Hematopoietic multipotent progenitor cell treated with erythropoietin and hydrocortisone succinate and interleukin-3 and kit ligand, for 4 days (in vitro differentiated cells): ENCODE measurements at regions not wholly inside any gene's neighbourhood (a gene's known extent, or its start where the extent isn't known, plus 50 kb on each side); places are given as distances from the start of the nearest gene placed in this dataset.

Source experiments
- DNase-seq: peaks from one replicate; pipeline ENCODE4 v3.0.0-alpha.2; 2015

DNA sequence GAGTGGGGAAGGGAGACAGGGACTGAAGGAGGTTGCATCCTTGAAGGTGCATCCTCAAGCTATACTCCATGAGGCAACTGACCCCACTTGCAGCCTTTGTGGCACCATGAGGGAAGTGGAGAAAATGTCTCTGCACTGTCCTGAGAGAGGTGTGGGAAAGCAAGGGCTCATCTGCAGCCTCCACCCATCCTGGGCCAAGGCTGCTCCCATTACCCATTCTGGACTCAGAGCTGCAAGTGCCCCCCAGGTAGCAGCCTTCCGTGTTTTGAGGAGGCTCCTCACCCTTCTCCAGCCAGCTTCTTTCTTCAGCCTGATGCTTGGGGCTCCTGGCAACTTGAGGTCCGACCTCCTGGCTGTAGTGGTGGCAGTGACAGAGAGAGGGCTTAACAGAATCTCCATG is 294.6 kb downstream of the CDH26 start:
- no peak for DNase-seq

DNA sequence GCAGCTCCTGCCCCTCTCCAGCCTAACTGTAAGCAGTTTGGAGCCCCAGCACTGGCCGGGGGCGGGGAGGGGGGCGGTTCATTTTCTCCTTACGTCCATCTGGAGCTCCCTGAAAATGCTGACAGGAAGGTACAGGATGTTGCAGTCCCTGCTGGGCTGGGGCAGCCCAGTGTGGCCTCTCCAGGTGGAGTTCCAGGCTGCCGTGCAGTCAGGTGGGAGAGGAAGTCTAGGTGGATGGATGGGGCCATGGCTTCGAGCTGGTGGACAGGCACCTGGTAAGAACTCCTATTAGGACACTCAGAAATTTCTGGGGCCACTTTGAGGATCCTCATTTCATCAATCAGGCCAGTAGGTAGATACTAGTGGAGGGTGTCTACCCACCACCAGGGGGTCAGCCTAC is 295.2 kb downstream of the CDH26 start:
- DNase-seq = no peak

DNA sequence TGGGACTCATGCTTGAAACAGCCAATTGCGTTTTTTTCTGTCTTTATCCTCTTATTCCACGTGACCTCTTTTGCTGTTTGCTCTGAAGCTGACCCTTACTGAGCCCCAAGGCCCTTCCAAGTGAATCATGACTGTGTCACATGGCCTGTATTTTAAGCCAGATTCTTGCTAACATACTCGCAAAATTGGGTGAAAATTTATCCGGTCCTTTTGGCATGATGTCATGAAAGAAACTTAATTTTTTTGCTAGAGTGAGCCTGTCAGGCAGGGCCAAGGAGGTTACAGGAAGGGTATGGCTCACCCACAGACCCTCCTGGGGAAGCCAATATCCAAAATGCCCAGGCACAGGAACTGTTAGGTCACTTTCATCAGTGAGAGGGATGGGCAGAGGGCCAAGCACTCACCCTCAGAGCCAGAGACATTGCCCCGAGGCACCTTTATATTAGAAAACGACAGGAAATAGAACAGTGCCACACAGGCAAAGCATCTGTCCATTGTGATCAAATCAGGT is 296.7 kb downstream of the CDH26 start:
- DNase-seq = no peak

DNA sequence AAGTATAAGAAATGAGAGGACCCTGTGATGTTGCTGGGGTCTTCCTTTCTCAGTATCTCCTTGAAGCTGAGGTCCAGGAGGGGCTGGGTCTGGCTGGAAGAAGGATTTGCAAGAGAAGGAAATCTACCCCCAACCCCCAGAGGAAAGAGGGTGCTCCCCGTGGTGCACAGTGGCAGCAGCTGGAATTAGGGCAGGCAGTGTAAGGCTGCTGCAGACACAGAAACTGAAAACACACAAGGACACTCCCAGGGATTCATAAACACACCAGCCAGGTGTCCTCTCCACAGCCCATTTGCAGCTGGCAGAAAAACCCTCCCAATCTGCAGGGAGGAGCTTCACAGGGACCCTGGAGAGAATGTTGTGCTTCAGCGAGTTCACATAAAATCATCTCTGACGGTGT is 297.2 kb downstream of the CDH26 start:
- no peak for DNase-seq

DNA sequence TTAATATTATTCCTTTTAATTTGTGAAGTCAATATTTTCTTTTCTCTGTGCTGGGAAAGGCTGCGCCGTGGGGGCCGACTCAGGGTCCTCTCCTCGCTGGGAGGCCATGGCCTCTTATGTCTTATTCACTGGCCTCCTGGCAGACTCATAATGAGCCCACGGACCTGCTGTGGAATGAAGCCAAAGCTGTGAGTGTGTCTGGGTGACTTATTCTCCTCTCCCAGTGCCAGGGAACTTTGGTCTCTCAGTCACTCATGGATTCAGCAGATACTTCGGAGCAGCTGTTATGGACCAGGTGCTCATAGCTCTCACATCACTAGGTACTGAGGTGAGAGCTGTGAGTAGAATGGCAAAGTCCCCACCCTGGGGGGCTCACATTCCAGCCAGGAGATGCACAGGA is 297.6 kb downstream of the CDH26 start:
- DNase-seq = no peak

DNA sequence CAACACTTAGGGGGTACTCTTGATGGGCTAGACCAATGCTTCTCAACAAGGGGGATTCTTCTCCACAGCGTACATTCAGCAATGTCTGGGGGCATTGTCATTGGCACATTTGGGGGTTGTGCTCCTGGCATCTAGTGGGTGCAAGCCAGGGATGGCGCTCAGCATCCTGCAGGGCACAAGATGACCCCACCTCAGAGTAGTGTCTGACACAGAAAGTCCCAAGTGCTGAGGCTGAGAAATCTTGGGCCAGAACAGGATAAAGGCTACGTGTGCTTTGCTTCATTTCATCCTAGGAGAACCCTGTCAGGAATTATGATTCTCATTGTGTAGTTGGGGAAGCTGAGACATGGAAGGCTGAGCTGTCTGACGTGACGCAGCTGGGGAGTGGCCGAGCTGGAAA is 298.6 kb downstream of the CDH26 start:
- DNase-seq = no peak

DNA sequence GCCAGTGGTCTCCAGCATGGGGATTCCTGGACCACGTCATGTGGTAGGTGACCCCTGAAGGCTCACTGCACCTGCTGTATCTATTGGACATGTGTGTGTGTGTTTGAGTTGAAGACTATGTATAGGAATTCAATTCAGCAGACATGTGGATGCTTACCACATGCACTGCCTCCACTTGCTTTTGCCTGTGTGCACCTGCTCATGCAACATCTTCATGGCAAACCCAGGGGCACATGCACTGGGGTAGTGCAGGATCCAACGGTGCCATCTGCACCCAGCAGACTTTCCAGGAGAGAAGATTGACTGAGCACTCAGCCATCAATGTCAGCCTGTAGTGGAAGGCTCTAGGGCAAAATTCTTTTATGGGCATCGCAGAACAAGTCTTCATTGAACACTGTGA is 299.4 kb downstream of the CDH26 start:
- no peak for DNase-seq

DNA sequence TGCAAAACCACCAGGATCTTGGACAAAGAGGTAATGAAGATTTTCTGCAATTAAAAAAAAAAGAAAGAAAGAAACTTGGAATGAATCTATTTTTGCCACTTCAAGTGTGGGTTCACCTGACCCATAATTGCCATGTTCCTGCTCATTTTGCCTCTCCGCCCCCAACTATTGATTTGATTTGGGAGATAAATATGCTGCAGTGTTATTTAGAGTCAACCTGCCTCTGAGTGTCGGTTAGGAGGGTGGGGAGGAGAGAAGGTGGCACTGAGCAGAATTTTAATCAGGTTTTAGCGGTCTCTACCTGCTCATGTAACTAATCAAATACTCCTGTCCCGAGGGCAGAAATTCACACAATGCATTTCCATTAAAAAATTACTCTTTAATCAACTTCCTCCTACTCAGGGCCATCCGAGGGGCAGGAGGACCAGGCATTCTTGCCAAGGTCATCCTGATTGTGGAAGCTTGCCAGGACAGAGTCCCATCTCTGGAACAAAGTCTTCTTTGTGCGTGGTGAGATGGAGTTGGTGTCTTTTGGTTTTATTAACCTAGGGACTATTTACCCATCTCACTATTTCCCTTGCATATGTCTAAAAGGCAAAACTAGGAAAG is 300.1 kb downstream of the CDH26 start:
- DNase-seq = no peak

DNA sequence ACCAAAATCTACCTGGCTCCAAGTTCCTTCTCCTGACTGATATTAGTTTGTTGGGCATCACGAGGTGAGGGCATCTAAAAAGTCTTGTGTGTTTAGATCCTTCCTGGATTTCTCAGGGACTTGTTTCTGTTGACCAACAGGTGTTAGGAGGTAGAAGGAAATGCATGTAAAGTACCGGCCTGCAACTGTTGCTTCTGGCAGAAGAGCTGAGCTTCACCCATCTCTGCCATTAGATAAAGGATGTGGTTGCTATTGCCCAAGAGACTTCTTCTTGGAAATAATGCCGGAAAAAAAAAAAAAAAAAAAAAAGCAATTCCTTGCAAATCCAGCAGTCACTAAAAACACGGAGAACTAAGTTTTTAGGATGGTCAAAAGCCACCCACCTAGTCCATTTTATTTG is 303.1 kb downstream of the CDH26 start:
- peak; percentile 51 for DNase-seq

DNA sequence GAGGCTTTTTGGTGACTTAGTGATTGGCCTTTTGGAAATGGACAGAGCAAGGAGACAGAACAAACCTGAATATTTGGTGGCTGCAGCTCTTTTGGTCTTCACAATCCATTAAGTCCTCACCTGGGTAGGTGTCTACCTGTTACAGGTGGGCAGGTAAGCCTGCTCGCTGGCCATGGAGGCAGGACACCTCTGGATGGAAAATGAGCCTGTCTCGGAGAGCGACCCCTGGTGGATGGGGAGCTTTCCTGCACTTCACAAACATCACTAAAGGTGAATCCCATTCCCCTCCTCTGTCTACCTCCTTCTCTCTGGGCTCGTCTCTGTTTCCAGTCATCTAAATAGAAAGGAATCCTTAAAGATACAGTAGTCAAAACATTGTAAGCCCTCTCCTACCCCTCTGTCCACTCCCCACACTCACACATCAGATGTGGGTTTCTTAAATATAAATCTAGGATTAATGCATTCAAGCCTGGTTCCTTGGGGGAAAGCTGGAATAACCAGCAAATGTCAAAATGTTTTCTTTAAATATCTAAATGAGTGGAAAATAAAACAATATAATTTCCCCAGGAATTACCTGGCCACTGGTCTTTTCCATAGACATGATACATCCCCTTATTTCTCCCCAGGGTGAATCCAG is 304.9 kb downstream of the CDH26 start:
- DNase-seq = peak; percentile 61

DNA sequence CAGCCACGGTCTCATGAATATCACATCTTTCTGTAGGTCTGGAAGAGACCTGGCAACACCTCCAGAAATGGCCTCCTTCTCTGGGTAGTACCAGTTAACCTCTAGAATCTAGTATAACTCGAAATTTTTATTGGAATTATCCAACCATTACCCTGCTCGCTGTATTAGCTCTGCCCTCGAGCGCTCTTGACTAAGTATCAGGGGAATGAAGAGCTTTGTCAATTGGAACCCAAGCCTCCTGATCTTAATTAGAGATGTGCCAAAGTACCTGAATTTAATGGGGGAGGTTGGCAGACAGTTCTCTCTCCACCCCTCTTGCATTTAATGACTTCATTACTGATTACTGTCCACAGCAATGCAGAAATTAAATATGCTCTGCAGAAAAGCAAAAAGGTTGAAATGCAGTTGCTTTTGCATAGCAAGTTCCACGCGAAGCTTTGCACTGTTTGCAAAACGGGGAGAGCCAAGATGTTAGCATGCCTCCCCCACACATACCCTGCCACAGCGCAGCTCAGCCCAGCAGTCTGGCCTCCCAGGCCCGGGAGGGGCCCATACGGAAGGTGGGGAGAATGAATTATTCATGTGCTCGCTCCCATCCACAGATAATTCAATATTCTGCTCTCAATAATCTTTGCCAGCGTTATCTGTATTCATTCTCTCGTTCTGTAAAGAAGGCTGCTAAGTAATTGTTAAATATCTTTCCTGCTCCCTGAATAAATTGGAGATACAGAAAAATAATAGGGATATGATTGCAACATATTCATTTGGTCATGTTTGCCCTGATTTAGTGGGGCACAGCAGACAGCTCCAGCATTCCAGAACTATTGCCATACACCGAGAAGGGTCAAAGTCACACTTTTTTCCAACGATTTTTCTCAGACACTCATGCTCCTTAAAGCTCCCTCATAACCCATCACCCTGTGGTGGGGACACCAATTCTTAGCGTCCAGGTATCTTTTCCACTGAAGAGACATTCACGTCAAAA is 305.8 kb downstream of the CDH26 start:
- no peak for DNase-seq

DNA sequence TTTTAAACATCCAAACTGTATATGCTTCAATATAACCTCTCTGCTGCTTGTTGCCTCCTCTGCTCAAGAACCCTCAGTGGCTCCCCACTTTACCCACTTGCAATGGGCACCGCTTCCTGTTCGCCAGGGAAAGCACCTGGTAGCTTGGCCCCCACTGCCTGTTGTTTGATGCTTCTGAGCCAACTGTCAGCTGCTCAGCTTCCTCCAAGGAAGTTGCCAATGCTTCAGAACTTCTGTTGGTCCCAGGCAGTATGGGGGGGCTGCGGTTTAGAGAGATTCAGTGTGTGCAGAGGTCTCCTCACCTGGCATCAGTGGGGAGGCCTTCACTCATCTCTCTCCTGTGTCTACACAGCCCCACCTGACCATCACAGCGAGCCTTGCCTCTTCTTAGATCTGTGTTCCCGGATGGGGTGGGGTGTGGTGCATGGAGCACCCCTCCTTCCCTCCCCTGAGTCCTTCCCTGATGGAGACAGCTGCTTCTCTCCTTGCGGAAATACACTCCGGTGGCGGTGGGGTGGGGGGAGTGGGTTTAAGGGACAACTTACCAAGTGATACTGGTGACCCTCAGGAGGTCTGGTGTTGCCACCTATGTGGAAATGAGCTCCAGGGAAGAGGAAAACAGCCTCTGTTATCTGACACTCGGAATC is 308.1 kb downstream of the CDH26 start:
- DNase-seq = peak; percentile 35

DNA sequence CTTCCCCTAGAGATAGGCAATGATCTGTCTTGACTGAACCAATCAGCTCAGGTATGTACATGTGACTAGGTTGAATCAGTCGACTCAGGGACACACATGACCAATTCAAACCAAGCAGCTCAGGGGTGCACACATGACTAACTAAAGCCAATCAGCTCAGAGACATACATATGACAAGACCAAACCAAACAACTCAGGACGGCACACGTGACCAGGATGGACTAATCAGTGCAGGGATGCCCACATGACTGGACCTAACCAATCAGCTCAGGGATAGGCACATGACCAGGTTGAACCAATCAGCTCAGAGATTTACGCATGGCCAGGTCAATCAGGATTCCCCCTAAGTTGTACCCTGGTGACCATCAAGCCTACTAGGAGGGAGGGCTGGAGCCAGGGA is 310.3 kb downstream of the CDH26 start:
- DNase-seq = no peak

DNA sequence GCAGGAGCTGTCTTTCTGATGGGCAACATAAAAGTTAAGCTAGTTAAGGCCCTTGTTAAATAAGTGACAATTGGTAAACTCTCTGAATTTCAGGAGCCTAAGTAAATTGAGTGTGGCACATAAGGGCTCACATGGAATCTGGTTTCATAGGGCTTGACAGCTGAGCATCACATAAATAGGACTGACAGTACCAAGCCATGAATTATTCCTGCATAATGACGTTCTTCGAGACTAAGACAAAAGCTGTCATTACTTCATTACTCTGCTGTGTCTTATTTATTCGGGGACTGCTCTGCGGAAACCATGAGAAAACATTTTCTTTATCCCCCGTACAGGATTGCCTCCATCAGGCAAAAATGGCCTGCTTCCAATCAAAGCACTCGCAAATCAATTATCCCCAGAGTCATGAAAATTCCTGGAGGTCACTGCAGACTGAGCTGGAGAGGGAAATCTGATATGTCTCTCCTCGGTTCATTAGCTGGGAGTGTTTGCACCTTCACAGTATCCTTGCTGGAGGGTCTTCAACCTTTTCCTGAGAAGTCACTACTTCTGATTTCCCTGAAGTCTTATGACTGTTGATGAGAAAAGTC is 311.4 kb downstream of the CDH26 start:
- no peak for DNase-seq

DNA sequence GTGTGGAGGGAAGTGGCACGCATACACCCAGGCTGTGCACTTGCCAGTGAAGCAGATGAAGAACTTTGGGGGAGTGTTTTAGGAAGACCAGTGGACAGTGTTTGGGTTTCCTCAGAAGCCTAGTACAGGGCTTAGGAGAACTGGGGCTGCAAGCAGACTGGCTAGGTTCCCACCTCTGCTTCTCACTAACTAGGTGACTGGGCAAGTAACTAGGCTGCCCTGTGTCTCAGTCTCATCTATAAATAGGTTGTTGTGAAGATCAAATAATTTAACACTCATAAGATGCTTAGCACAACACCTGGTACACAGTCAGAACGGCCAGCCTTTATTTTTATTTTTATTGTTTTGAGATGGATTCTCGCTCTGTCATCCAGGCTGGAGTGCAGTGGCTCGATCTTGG is 312.1 kb downstream of the CDH26 start:
- DNase-seq = no peak

DNA sequence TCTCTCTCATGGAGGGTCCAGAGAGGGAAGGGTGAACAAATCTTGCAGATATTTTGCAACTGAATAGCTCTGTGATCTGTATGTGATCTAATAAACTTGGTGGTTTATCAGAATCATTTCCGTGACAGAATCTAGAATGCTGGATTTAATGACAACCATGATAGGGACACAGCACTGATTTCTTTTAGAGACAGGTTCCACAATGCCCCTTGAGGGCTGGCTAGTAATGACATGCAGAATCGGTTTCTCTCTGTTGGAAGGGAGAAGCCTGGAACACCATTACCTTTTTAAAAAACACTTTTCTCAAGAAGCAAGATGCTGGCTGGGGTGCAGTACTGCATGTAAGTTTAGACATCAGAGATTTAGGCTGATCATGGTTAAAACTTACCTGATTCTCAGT is 313.4 kb downstream of the CDH26 start:
- peak; percentile 23 for DNase-seq

DNA sequence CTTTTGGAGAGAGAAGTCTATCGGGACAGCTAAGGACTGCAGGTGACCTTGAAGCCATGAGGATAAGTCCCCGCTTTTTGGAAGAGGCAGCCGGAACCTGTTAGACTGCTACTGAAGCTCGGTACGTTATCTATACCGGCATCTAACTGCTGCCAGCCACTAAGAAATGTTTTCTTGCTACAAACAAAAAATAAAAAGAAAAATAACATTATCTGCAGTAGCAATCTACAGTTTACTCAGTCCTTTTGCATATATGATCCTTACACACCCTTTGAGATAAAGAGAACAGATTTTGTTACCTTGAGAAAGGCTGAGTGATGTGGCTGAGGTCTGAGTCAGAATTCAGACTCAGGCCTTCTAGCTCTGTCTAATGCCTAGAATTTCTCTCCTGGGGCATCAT is 314.6 kb downstream of the CDH26 start:
- no peak for DNase-seq

DNA sequence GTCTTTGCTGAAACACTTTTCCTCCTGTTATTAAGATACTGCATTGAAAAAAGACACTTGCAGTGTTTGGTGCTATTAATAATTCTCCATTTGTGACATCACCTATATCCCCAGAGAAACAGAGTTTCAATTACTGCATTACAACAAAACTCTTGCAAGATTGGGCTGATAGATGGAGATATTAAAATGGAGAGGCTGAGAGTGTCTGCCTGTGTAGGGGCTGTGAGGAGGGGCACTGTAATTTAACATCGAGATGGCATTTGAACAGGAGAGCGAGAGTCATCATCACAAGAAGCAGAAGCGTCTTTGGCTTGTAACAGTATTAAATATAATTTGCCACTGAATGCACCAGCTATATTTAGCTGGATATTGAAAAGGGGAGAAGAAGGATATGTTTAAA is 316.5 kb downstream of the CDH26 start:
- DNase-seq = no peak

DNA sequence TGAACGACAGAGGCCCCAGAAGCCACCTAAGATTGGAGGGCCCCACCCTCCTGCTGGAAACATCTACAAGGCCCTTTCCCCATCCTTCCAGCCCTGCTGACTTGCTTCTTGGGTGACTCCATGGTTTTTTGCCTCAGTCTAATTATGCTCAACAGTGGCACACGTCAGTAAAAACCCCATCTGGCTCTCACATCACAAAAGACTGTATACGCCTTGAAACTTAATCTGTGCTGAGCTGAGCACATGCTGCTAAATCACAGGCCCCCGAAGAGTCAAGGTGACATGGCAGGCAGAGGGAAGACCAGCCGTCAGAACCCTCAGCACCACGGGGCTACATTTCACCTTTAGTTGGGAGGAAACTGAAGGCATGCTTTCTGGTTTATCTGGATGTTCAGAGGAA is 323.1 kb downstream of the CDH26 start:
- no peak for DNase-seq

DNA sequence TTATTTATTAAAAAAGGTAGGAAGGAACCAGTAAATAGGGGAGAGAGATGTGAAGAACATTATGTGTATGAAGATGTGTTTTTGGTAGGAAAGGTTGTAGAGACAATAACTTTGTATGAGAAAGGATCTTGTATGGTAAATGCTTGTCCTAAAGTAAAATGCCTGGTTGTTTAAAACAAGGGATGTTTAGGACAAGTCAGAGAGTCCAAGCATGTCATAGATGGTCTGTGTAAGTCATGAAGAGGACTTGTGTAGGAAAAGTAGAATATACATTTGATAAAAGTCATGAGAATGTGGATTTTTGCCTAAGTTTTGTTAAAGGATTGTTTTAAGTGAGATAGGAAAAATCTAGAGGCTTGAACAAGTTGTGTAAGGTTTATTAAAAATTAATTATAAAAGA is 325.1 kb downstream of the CDH26 start:
- peak; percentile 25 for DNase-seq

DNA sequence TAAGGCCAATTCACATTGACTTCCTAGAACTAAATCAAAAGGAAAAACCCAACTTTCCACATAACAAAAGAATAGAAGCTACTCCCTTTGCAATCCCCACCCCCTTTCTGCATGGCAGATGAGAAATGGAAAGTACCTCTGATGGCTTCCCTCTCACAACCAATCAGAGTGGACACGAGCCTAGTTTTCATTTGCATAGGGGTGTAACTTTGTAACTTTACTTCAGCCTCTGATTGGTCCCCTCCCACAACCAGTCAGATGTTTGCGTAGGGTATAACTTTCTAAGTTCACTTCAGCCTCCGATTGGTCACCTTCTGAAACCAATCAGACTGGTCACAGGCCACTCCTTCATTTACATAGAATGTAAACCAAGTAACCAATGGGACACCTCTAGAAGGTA is 328.5 kb downstream of the CDH26 start:
- DNase-seq = no peak

DNA sequence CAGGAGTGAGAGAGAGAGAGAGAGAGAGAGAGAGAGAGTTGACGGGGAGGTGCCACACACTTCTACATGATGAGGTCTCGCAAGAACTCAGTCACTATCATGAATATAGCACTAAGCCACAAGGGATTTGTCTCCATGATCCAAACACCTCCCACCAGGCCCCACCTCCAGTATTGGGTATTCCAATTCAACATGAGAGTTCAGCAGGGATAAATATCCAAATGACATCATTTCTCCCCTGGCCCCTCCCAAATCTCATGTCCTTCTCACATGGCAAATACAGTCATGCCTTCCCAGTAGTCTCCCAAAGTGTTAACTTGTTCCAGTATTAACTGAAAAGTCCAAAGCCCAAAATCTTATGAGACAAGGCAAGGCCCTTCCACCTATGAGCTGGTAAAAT is 330.7 kb downstream of the CDH26 start:
- DNase-seq = no peak

DNA sequence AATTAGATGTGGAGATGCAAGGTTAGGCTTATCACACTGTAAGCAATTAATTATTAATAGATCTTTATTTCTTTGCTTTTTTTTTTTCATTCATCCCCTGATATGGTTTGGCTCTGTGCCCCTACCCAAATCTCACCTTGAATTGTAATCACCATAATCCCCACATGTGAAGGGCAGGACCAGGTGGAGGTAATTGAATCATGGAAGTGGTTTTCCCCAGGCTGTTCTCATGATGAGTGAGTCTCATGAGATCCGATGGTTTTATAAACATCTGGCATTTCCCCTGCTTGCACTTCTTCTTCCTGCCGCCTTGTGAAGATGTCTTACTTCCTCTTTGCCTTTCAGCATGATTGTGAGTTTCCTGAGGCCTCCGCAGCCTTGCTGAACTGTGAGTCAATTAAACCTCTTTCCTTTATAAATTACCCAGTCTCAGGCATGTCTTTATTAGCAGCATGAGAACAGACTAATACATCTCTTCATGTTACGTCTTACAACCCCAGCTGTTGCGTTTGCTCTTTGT is 333.8 kb downstream of the CDH26 start:
- peak; percentile 27 for DNase-seq
